ENCODE measurements at regions not wholly inside any gene's neighbourhood (a gene's known extent, or its start where the extent isn't known, plus 50 kb on each side); places are given as distances from the start of the nearest gene placed in this dataset.
"Not testable (repeated sequence)": the region's sequence is repeated elsewhere in the genome, so short reads cannot be mapped to it uniquely, and the experiment has no call there.

DNA sequence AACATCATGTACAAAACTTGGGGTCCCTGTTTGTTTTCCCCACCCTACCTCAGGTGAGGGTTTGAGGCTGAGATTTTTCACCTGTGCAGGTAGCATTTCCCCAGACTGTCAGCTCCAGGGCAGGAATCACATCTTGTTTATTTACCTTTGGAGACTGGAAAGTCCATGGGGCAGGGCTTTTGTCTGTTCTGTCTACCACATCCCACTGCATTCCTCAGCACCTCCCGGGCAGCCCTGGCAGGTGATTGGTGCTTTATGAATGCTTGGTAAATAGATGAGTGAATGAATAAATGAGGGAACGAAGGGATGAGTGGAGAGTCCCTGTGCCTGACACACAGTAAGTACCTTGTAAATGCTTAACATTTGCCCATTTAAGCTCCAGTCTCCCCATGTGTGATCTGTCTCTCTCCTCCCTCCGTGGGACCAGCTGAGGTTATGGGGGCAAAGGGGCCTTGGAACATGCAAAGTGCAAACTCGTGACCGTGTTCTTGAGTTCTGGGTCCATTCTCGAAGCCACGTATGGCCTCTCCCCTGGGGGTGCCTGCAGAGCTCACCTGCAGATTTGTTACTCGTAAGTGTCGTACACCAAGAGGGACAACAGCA is 69.7 kb upstream of the PMEPA1 start:
- no peak for DNase-seq

DNA sequence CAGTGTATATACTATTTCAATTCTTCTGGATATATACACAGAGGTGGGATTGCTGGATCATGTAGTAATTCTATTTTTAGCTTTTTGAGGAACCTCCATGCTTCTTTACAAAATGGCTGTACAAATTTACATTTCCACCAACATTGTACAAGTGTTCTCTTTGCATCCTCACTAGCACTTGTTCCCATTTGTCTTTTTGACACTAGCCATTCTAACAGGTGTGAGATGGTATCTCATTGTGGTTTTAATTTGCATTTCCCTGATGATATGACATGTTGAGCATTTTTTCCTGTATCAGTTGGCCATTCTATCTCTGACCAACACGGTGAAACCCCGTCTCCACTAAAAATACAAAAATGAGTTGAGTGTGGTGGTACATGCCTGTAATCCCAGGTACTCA is 68.1 kb upstream of the PMEPA1 start:
- no peak for DNase-seq

GRCh38 chr20:57774951-57775350 is 65.1 kb upstream of the PMEPA1 start:
- no peak for DNase-seq

DNA sequence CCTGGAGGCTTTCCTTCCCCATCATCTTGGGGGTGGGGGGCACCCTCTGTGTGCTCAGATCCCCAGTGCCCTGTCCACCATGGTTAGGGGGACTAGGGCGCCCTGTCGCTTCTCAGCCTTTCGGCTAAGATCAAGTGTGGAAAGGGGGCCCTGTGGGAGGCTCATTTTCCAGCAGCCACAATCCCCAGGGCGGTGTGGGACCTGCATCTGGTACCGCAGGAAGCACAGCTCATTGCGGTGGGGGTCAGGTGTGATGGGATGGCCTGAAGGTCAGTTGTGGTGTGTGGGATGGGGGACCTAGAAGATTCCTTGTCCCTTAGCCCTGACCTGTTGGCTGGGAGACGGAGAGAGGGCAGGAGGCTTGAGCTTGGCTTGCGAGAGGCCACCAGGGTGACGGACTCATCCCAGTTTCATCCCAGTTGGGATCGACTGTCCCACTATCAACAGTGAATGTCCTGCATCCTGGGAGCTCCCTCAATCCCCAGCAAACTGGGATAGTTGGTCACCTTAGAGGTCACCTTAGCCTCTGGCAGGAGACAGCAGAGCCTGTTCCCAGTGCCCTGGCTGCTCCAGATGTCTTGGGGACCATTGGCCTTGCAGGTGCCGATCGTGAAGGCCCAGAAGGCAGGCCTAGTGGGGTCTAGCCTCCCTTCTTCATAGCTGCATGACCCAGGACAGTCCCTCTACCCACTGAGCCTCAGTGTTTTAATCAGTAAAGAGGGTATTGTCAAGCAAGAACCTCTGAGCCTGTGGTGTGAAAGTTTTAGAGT is 64.5 kb upstream of the PMEPA1 start:
- no peak for DNase-seq

GRCh38 chr20:57773059-57773815 is 63.4 kb upstream of the PMEPA1 start:
- DNase-seq: no peak

DNA sequence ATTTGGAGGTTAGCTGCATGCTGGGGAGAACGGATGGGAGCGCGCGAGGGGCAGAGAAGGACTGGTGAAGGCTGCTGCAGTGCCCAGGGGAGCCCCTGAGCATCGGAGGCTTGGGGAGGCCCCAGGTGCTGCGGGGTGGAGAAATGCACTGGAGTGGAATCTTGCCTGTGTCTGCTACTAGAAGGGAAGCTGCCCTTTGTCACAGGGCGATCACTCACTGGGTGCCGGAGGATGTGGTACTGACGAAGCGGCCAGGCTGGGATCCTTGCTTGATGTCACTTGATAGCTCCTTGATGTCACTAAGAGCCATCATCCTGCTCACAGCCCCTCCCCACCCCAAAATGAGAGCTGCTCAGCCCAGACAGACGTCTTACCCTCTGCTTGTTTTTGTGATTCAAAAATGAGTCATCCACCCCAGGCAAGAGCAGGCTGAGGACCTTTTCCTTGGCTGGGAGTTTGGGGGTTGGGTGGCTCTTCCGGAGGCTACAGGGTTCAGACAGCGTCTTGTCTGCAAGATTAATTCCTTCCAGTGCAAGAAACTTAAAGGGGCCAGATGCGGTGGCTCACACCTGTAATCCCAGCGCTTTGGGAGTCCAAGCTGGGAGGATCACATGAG is 62.6 kb upstream of the PMEPA1 start:
- DNase-seq: no peak

- DNase-seq: no peak
Observed at GRCh38 chr20:57770852-57771720, 61.3 kb upstream of the PMEPA1 start.

DNA sequence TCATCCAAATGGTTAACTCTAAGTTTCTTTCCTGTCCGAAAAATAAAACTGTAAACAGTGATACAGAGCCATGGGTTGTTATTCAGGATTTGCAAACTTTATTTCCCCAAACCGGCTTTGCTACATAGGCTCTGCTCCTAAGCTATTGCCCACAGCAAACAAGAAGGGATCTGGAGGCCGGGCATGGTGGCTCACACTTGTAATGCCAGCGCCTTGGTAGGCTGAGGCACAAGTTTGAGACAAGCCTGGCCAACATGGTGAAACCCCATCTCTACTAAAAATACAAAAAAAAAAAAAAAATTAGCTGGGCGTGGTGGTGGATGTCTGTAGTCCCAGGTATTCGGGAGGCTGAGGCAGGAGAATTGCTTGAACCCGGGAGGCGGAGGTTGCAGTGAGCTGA is 60.6 kb upstream of the PMEPA1 start:
- DNase-seq: not testable (repeated sequence)

- no peak for DNase-seq
Observed at GRCh38 chr20:57769756-57770155, 59.9 kb upstream of the PMEPA1 start.

- no peak for DNase-seq
Observed at GRCh38 chr20:57768519-57768918, 58.7 kb upstream of the PMEPA1 start.

DNA sequence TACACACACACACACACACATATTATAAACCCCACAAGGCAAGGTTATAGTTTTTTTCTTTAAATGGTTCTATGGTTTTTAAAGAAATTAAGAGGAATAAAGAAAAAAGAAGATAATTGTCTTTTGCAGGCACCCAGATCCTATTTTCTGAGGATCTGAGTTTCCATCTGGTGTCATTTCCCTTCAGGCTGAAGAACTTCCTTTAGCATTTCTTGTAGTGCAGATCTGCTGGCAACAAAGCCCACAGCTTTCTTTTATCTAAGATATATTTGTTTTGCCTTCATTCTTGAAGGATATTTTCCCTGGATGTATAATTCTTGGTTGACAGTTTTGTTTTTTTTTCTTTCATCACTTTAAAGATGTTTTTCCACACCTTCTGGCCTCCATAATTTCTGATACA is 57.6 kb upstream of the PMEPA1 start:
- DNase-seq: no peak

DNA sequence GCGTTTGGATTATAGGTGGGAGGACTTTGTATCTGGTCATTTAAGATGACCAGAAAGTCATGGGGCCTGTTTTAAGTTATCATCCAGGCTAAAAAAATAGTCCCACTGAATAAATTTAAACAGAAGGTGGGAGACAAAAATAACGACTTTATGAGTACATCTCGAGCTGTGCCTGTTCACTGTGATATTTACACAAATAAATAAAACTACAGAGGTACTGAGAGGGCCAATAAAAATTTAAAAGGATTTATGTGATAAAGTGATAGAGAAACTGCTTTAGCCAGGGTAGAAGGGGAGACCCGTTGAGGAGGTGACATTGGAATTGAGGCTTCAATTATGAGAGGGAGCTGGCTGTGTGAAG is 53.4 kb upstream of the PMEPA1 start:
- no peak for DNase-seq

GRCh38 chr20:57762531-57763234 is 52.9 kb upstream of the PMEPA1 start:
- no peak for DNase-seq

- no peak for DNase-seq
Observed at GRCh38 chr20:57761413-57761734, 51.6 kb upstream of the PMEPA1 start.

DNA sequence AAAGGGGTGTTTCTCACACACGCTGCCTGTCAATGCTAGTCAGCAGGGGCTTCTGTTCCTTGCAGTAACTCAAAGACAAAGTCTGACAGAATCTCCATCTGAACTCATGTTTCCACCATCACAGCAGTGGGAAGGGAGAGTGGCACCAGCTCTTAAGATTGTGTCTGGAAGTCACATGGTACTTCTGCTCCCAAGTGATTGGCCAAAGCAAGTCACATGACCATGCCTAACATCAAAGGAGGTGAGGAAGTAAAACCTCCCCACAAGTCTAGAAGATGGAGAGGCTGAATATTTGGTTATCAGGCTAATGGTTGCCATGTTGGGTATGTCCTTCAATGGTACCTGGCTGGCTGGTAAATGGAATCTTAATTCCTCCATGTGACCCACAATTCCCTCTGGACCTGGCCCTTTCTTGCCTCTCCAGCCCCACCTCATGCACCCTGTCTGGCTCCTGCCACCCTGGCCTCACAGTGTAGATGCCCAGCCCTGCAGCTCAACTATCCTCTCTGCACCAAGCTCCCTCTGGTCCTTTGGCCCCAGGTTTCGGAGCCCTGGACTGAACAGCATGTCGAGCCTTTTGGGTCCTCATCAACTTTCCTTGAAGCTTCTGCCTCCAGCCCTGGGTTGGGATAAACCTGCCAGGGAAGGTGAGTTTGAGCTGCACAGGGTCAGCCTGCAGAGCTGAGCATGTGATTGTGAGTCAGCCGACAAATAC is 51.0 kb upstream of the PMEPA1 start:
- no peak for DNase-seq

DNA sequence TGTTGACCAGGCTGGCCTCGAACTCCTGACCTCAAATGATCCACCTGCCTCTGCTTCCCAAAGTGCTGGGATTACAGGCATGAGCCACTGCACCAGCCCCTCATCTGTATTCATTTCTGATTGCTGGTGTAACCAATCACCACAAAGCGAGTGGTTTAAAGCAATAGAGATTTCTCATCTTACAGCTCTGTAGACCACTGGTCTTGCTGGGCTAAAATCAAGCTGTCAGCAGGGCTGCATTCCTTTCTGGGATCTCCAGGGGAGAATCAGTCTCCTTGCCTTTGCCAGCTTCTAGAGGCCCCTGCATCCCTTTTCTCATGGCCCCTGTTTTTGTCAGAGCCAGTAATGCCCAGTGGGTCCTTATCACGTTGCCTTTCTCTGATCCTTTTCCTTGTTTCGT is 49.9 kb upstream of the PMEPA1 start:
- DNase-seq: no peak

All from NCI-H2029 treated with DMSO at 0.1 percent for 48 hours (cell line).